HFF-Myc (cell line): ENCODE measurements at regions not wholly inside any gene's neighbourhood (a gene's known extent, or its start where the extent isn't known, plus 50 kb on each side); places are given as distances from the start of the nearest gene placed in this dataset.
"Not testable (repeated sequence)": the region's sequence is repeated elsewhere in the genome, so short reads cannot be mapped to it uniquely, and the experiment has no call there.

Experiments used
- DNase-seq: peaks from one replicate; pipeline ENCODE4 v3.0.0-alpha.2; 2011; ENCODE audit warnings: low read depth; ENCODE audit errors: extremely low read depth
- H3K4me3 ChIP-seq: replicated peaks from 2 replicates; pipeline ENCODE4 v1.5.1; 2011; ENCODE audit warnings: low read depth, mild to moderate bottlenecking, control low read depth, low read length
- CTCF ChIP-seq: IDR thresholded peaks from 2 replicates; pipeline ENCODE4 v1.5.1; 2012; ENCODE audit warnings: mild to moderate bottlenecking, low read depth, low read length, control low read depth; ENCODE audit errors: missing control alignments

GRCh38 chr6:2351807-2352431 is 106.5 kb upstream of the GMDS start:
- TF ChIP-seq CTCF, result no peak
- no peak for DNase-seq
- H3K4me3 ChIP-seq, result no peak overlapping the region

- TF ChIP-seq CTCF, result no peak
- no peak overlapping the region for H3K4me3 ChIP-seq
These were observed 105.7 kb upstream of the GMDS start for GRCh38 chr6:2351090-2351489.

GRCh38 chr6:2346078-2346477 is 100.7 kb upstream of the GMDS start:
- no peak for TF ChIP-seq CTCF
- H3K4me3 ChIP-seq, result no peak overlapping the region
- DNase-seq, result no peak

More at GRCh38 chr6:2351090-2351489, 105.7 kb upstream of the GMDS start:
- DNase-seq, result no peak

- no peak for TF ChIP-seq CTCF
- H3K4me3 ChIP-seq, result no peak overlapping the region
- no peak for DNase-seq
These were observed 99.0 kb upstream of the GMDS start for GRCh38 chr6:2344319-2344905.

GRCh38 chr6:2327591-2327990 is 82.2 kb upstream of the GMDS start:
- no peak overlapping the region for H3K4me3 ChIP-seq
- TF ChIP-seq CTCF, result no peak
- no peak for DNase-seq

GRCh38 chr6:2324166-2324953 is 79.0 kb upstream of the GMDS start:
- no peak for DNase-seq
- no peak overlapping the region for H3K4me3 ChIP-seq
- TF ChIP-seq CTCF, result no peak

- not testable (repeated sequence) for DNase-seq, H3K4me3 ChIP-seq
These were observed 72.1 kb upstream of the GMDS start for GRCh38 chr6:2317498-2317897.
